MM.1S (cell line): ENCODE measurements at regions not wholly inside any gene's neighbourhood (a gene's known extent, or its start where the extent isn't known, plus 50 kb on each side); places are given as distances from the start of the nearest gene placed in this dataset.

ENCODE experiments used
- DNase-seq: peaks from one replicate; pipeline ENCODE4 v3.0.0-alpha.2; 2015
- H2AFZ ChIP-seq: fragments of 300-600 bp; sonication (generic); 2 replicates; pipeline ENCODE4 v1.6.0; 2016; ENCODE audit warnings: antibody characterized with exemption, low read length
- H3F3A ChIP-seq: fragments of 300-600 bp; sonication (generic); 2 replicates; pipeline ENCODE4 v1.6.1; 2016; ENCODE audit warnings: mild to moderate bottlenecking, antibody characterized with exemption, low read length, moderate library complexity, mixed read lengths; ENCODE audit not compliant: insufficient read depth
- H3K27ac ChIP-seq: fragments of 300-600 bp; sonication (generic); 2 replicates; pipeline ENCODE4 v1.5.1; 2016; ENCODE audit warnings: mild to moderate bottlenecking, low read length
- H3K27me3 ChIP-seq: fragments of 300-600 bp; sonication (generic); replicated peaks from 2 replicates; pipeline ENCODE4 v1.6.0; 2016; ENCODE audit warnings: low read length; ENCODE audit not compliant: insufficient read depth
- H3K36me3 ChIP-seq: fragments of 300-600 bp; sonication (generic); replicated peaks from 2 replicates; pipeline ENCODE4 v1.6.1; 2016; ENCODE audit warnings: mild to moderate bottlenecking, low read length, mixed read lengths; ENCODE audit not compliant: insufficient read depth
- H3K4me1 ChIP-seq: fragments of 300-600 bp; sonication (generic); 2 replicates; pipeline ENCODE4 v1.6.1; 2016; ENCODE audit warnings: low read length, mixed read lengths
- H3K4me2 ChIP-seq: fragments of 300-600 bp; sonication (generic); 2 replicates; pipeline ENCODE4 v1.6.0; 2016; ENCODE audit warnings: low read depth, low read length
- H3K4me3 ChIP-seq: fragments of 300-600 bp; sonication (generic); 2 replicates; pipeline ENCODE4 v1.5.1; 2016; ENCODE audit warnings: low read length, mixed read lengths
- H3K79me2 ChIP-seq: fragments of 300-600 bp; sonication (generic); 2 replicates; pipeline ENCODE4 v1.6.1; 2016; ENCODE audit warnings: mixed run types, low read length, mixed read lengths
- H3K9ac ChIP-seq: fragments of 300-600 bp; sonication (generic); 2 replicates; pipeline ENCODE4 v1.6.1; 2016; ENCODE audit warnings: low read length, mixed read lengths
- H3K9me2 ChIP-seq: fragments of 300-600 bp; sonication (generic); replicated peaks from 2 replicates; pipeline ENCODE4 v1.6.1; 2016; ENCODE audit warnings: mild to moderate bottlenecking, low read length, mixed read lengths; ENCODE audit not compliant: insufficient read depth
- H3K9me3 ChIP-seq: fragments of 300-600 bp; sonication (generic); replicated peaks from 2 replicates; pipeline ENCODE4 v1.6.1; 2016; ENCODE audit warnings: mild to moderate bottlenecking, low read length, mixed read lengths; ENCODE audit not compliant: insufficient read depth
- H4K20me1 ChIP-seq: fragments of 300-600 bp; sonication (generic); 2 replicates; pipeline ENCODE4 v1.6.1; 2016; ENCODE audit warnings: mild to moderate bottlenecking, low read length, moderate library complexity, mixed read lengths; ENCODE audit not compliant: insufficient read depth
- CTCF ChIP-seq: fragments of 300-600 bp; sonication (generic); IDR thresholded peaks from 2 replicates; pipeline ENCODE4 v1.5.1; 2016; ENCODE audit warnings: antibody characterized with exemption, low read length, mixed read lengths
- EZH2 ChIP-seq: fragments of 300-600 bp; sonication (generic); optimal IDR thresholded peaks from 2 replicates; pipeline ENCODE3; 2017; ENCODE audit warnings: low read depth, mild to moderate bottlenecking, antibody characterized with exemption, low read length, mixed read lengths
- EZH2phosphoT487 ChIP-seq: fragments of 300-600 bp; sonication (generic); IDR thresholded peaks from 2 replicates; pipeline ENCODE4 v1.6.1; 2018; ENCODE audit warnings: antibody characterized with exemption, low read length

GRCh38 chr2:12451726-12452125, 265.0 kb upstream of the TRIB2 start:
- H3K36me3 ChIP-seq = no peaks in the 10 kb centered on the region
- peak overlapping the region; percentile 7; the same call in 1 of the 2 replicates for H2AFZ ChIP-seq
- TF ChIP-seq EZH2 (no peak), CTCF (no peak)
- H3F3A ChIP-seq = no peaks in the 10 kb centered on the region
- peak overlapping the region; percentile 11; the same call in 1 of the 2 replicates for H3K27ac ChIP-seq
- H3K9ac ChIP-seq = no peak overlapping the region
- H3K4me3 ChIP-seq = 0 out of 2 replicates have a peak overlapping the region, but pooled peaks have one; percentile 18
- no peaks in the 10 kb centered on the region for H3K9me2 ChIP-seq
- no peaks in the 10 kb centered on the region for H3K9me3 ChIP-seq
- H4K20me1 ChIP-seq = no peaks in the 10 kb centered on the region
- H3K4me2 ChIP-seq = peak overlapping the region; percentile 25; the same call in 1 of the 2 replicates
- H3K4me1 ChIP-seq = peaks cover 5% of the 10 kb centered on the region; the same call in 1 of the 2 replicates
- no peaks in the 10 kb centered on the region for H3K79me2 ChIP-seq
- no peaks in the 10 kb centered on the region for H3K27me3 ChIP-seq
- DNase-seq = peak; percentile 73

- Histone ChIP-seq H3K4me1 (peaks cover 7% of the 10 kb centered on the region; the same call in 1 of the 2 replicates), H3K9me3 (no peaks in the 10 kb centered on the region), H4K20me1 (no peaks in the 10 kb centered on the region), H3K27me3 (no peaks in the 10 kb centered on the region), H3K27ac (no peak overlapping the region), H3F3A (no peaks in the 10 kb centered on the region), H3K4me3 (0 out of 2 replicates have a peak overlapping the region, but pooled peaks have one; percentile 18), H3K36me3 (no peaks in the 10 kb centered on the region), H3K4me2 (peak overlapping the region; percentile 25; the same call in 1 of the 2 replicates), H2AFZ (0 out of 2 replicates have a peak overlapping the region, but pooled peaks have one; percentile 7), H3K79me2 (no peaks in the 10 kb centered on the region), H3K9me2 (no peaks in the 10 kb centered on the region), H3K9ac (no peak overlapping the region)
- TF ChIP-seq EZH2 (no peak), EZH2phosphoT487 (no peak), CTCF (no peak)
- no peak for DNase-seq
Observed at GRCh38 chr2:12452185-12452584, 264.6 kb upstream of the TRIB2 start.

GRCh38 chr2:12453731-12454130, 263.0 kb upstream of the TRIB2 start:
- Histone ChIP-seq H3K9ac (no peak overlapping the region), H3K27ac (no peak overlapping the region), H3K4me2 (no peak overlapping the region), H4K20me1 (no peaks in the 10 kb centered on the region), H3K4me3 (no peak overlapping the region), H3K4me1 (peaks cover 7% of the 10 kb centered on the region; the same call in 1 of the 2 replicates), H3K27me3 (no peaks in the 10 kb centered on the region), H3K9me2 (no peaks in the 10 kb centered on the region), H3K79me2 (no peaks in the 10 kb centered on the region), H3K36me3 (no peaks in the 10 kb centered on the region), H3K9me3 (no peaks in the 10 kb centered on the region), H3F3A (no peaks in the 10 kb centered on the region), H2AFZ (no peak overlapping the region)
- TF ChIP-seq EZH2phosphoT487 (no peak), EZH2 (no peak), CTCF (no peak)
- no peak for DNase-seq
